HG03025 (cell line): ENCODE measurements at regions not wholly inside any gene's neighbourhood (a gene's known extent, or its start where the extent isn't known, plus 50 kb on each side); places are given as distances from the start of the nearest gene placed in this dataset.
"Not testable (repeated sequence)": the region's sequence is repeated elsewhere in the genome, so short reads cannot be mapped to it uniquely, and the experiment has no call there.

ENCODE experiments used
- ATAC-seq: cut with Tn5 transposase; IDR thresholded peaks from one replicate; pipeline ENCODE4 v1.9.1; 2021; ENCODE audit warnings: mild to moderate bottlenecking, moderate library complexity; ENCODE audit not compliant: unreplicated experiment, low FRiP score

- ATAC-seq = not testable (repeated sequence)
These were observed 133.1 kb downstream of the CENPC start for GRCh38 chr4:67412153-67412712.

- ATAC-seq = no peak
These were observed 142.0 kb downstream of the CENPC start for GRCh38 chr4:67403342-67403741.

- ATAC-seq = no peak
These were observed 143.4 kb downstream of the CENPC start for GRCh38 chr4:67401902-67402301.

- ATAC-seq = no peak
These were observed 147.4 kb downstream of the CENPC start for GRCh38 chr4:67397931-67398330.

- ATAC-seq = no peak
These were observed 148.3 kb downstream of the CENPC start for GRCh38 chr4:67397031-67397430.

- ATAC-seq = no peak
These were observed 149.3 kb downstream of the CENPC start for GRCh38 chr4:67396008-67396407.

GRCh38 chr4:67394879-67395278 lies 150.4 kb downstream of the CENPC start:
- ATAC-seq = no peak

GRCh38 chr4:67393699-67394281 lies 151.5 kb downstream of the CENPC start:
- no peak for ATAC-seq

- ATAC-seq = no peak
These were observed 152.3 kb downstream of the CENPC start for GRCh38 chr4:67393007-67393406.

- ATAC-seq = not testable (repeated sequence)
These were observed 163.9 kb downstream of the CENPC start for GRCh38 chr4:67381406-67381804.

GRCh38 chr4:67380702-67381405 lies 164.4 kb downstream of the CENPC start:
- not testable (repeated sequence) for ATAC-seq

GRCh38 chr4:67380154-67380553 lies 165.1 kb downstream of the CENPC start:
- ATAC-seq = no peak

GRCh38 chr4:67375291-67375690 lies 170.0 kb downstream of the CENPC start:
- ATAC-seq = no peak

GRCh38 chr4:67371615-67372014 lies 173.7 kb downstream of the CENPC start:
- ATAC-seq = no peak

- no peak for ATAC-seq
These were observed 178.9 kb downstream of the CENPC start for GRCh38 chr4:67366311-67366861.

- no peak for ATAC-seq
These were observed 179.6 kb downstream of the CENPC start for GRCh38 chr4:67365661-67366245.

- no peak for ATAC-seq
These were observed 189.5 kb downstream of the CENPC start for GRCh38 chr4:67355806-67356205.

GRCh38 chr4:67346654-67347053 lies 198.6 kb downstream of the CENPC start:
- ATAC-seq = no peak

- ATAC-seq = no peak
These were observed 200.5 kb downstream of the CENPC start for GRCh38 chr4:67344594-67345380.

- no peak for ATAC-seq
These were observed 202.1 kb downstream of the CENPC start for GRCh38 chr4:67343199-67343598.

GRCh38 chr4:67342291-67342690 lies 203.0 kb downstream of the CENPC start:
- ATAC-seq = no peak
